ENCODE measurements at regions not wholly inside any gene's neighbourhood (a gene's known extent, or its start where the extent isn't known, plus 50 kb on each side); places are given as distances from the start of the nearest gene placed in this dataset.

- DNase-seq (ENCODE audit: low read depth) = no peak
- no peak overlapping the region for H3K4me3 ChIP-seq (replicated peaks; ENCODE audit: low read depth, low read length)
- TF ChIP-seq, protein P1, sequence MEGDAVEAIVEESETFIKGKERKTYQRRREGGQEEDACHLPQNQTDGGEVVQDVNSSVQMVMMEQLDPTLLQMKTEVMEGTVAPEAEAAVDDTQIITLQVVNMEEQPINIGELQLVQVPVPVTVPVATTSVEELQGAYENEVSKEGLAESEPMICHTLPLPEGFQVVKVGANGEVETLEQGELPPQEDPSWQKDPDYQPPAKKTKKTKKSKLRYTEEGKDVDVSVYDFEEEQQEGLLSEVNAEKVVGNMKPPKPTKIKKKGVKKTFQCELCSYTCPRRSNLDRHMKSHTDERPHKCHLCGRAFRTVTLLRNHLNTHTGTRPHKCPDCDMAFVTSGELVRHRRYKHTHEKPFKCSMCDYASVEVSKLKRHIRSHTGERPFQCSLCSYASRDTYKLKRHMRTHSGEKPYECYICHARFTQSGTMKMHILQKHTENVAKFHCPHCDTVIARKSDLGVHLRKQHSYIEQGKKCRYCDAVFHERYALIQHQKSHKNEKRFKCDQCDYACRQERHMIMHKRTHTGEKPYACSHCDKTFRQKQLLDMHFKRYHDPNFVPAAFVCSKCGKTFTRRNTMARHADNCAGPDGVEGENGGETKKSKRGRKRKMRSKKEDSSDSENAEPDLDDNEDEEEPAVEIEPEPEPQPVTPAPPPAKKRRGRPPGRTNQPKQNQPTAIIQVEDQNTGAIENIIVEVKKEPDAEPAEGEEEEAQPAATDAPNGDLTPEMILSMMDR (IDR thresholded peaks at IDR 0.05; ENCODE audit: low read length, missing control alignments) = no peak
These were observed 679.4 kb upstream of the KIRREL3 start for GRCh38 chr11:127679816-127680545.

- TF ChIP-seq, protein P1 (IDR thresholded peaks at IDR 0.05; ENCODE audit: low read length, missing control alignments) = no peak
- DNase-seq (ENCODE audit: low read depth) = no peak
- H3K4me3 ChIP-seq (replicated peaks; ENCODE audit: low read depth, low read length) = no peak overlapping the region
These were observed 678.1 kb upstream of the KIRREL3 start for GRCh38 chr11:127678631-127679030.

GRCh38 chr11:127677660-127678425, 677.3 kb upstream of the KIRREL3 start:
- TF ChIP-seq, protein P1 (IDR thresholded peaks at IDR 0.05; ENCODE audit: low read length, missing control alignments) = no peak
- H3K4me3 ChIP-seq (replicated peaks; ENCODE audit: low read depth, low read length) = no peak overlapping the region
- no peak for DNase-seq (ENCODE audit: low read depth)

DNA sequence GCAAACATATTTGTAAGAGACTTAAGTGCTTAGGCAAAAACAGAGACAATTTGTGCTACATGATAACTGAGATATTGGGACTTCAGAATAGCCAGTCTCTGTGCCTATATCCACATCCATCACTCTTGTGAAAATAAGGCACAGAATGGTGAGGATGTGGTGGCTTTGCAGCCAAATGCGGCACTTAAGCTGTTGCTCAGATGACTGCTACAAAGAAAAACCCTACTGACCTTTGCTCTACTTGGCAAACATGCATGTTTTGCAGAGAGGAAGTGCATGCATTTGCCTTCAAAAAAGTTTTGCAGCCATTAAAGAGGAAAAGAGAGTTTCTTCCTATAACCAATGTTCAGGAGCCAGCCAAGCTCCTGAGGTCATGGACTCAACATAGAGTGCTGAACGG, 675.0 kb upstream of the KIRREL3 start:
- H3K4me3 ChIP-seq (replicated peaks; ENCODE audit: low read depth, low read length) = no peak overlapping the region
- no peak for DNase-seq (ENCODE audit: low read depth)
- TF ChIP-seq, protein P1 (IDR thresholded peaks at IDR 0.05; ENCODE audit: low read length, missing control alignments) = no peak

GRCh38 chr11:127674754-127675153, 674.2 kb upstream of the KIRREL3 start:
- DNase-seq (ENCODE audit: low read depth) = no peak
- TF ChIP-seq, protein P1 (IDR thresholded peaks at IDR 0.05; ENCODE audit: low read length, missing control alignments) = no peak
- no peak overlapping the region for H3K4me3 ChIP-seq (replicated peaks; ENCODE audit: low read depth, low read length)

GRCh38 chr11:127670374-127671119, 670.0 kb upstream of the KIRREL3 start:
- H3K4me3 ChIP-seq (replicated peaks; ENCODE audit: low read depth, low read length) = no peak overlapping the region
- TF ChIP-seq, protein P1 (IDR thresholded peaks at IDR 0.05; ENCODE audit: low read length, missing control alignments) = no peak
- DNase-seq (ENCODE audit: low read depth) = no peak

All from fibroblast of pulmonary artery (primary cell).